H1 (cell line): ENCODE measurements at regions not wholly inside any gene's neighbourhood (a gene's known extent, or its start where the extent isn't known, plus 50 kb on each side); places are given as distances from the start of the nearest gene placed in this dataset.

Source experiments
- CTCF ChIA-PET: fragments of 300-600 bp; sonication (Branson Sonifier 250); formaldehyde crosslinking; loops from one replicate; lab custom pipeline; 2021; ENCODE audit not compliant: partially characterized antibody; lab: Charles Lee
- POLR2A ChIA-PET: fragments of 300-600 bp; sonication (Branson Sonifier 250); formaldehyde crosslinking; loops from one replicate; lab custom pipeline; 2021; ENCODE audit warnings: inconsistent platforms; ENCODE audit not compliant: partially characterized antibody; lab: Charles Lee
- DNase-seq, 2 experiments: peaks; one replicate each; pipeline versions ENCODE4 v3.0.0 to v3.0.0-alpha.2; 2010 to 2022; ENCODE audit warnings: low spot score in 2 of 2, low read depth in 1 of 2, mixed read lengths in 1 of 2
- FAIRE-seq: peaks from 2 replicates; lab custom pipeline; 2011; peaks lifted over from hg19 to GRCh38; lab: Jason Lieb, UNC
- H2AFZ ChIP-seq: 2 replicates; pipeline ENCODE4 v1.8.1; 2012; ENCODE audit warnings: low read length, inconsistent platforms
- H2AK5ac ChIP-seq: 2 replicates; pipeline ENCODE4 v1.6.1; 2013; ENCODE audit warnings: low read depth, low read length
- H2BK120ac ChIP-seq: replicated peaks from 2 replicates; pipeline ENCODE3; 2013; ENCODE audit warnings: low read depth, low read length, inconsistent platforms
- H2BK12ac ChIP-seq: 2 replicates; pipeline ENCODE4 v1.6.1; 2013; ENCODE audit warnings: low read depth, low read length
- H2BK15ac ChIP-seq: 2 replicates; pipeline ENCODE4 v1.6.1; 2013; ENCODE audit warnings: low read length
- H2BK20ac ChIP-seq: 2 replicates; pipeline ENCODE4 v1.6.1; 2013; ENCODE audit warnings: low read length
- H2BK5ac ChIP-seq: 2 replicates; pipeline ENCODE4 v1.6.1; 2013; ENCODE audit warnings: low read depth, low read length
- H3K14ac ChIP-seq: 2 replicates; pipeline ENCODE4 v1.6.1; 2013; ENCODE audit warnings: inconsistent platforms; ENCODE audit not compliant: insufficient read length
- H3K18ac ChIP-seq: 2 replicates; pipeline ENCODE4 v1.6.1; 2013; ENCODE audit warnings: low read length; ENCODE audit errors: extremely low read depth
- H3K23ac ChIP-seq: 2 replicates; pipeline ENCODE4 v1.6.1; 2013; ENCODE audit warnings: inconsistent platforms; ENCODE audit not compliant: insufficient read length
- H3K23me2 ChIP-seq: 2 replicates; pipeline ENCODE4 v1.6.1; 2013; ENCODE audit warnings: low read depth, low read length
- H3K27ac ChIP-seq: 2 replicates; pipeline ENCODE4 v1.6.1; 2011; ENCODE audit warnings: low read depth, low read length, inconsistent platforms
- H3K27me3 ChIP-seq, 4 experiments: replicated peaks in 1 of 4; 1 replicate in 1 of 4; 2 replicates in 3 of 4; pipeline versions ENCODE4 v1.6.1 to v1.8.1; 2011 to 2013; ENCODE audit warnings: low read length in 3 of 4, mild to moderate bottlenecking in 3 of 4, inconsistent platforms in 2 of 4, mixed read lengths in 2 of 4, moderate library complexity in 1 of 4; ENCODE audit not compliant: control insufficient read depth in 3 of 4, insufficient read depth in 3 of 4; ENCODE audit errors: extremely low read depth in 1 of 4
- H3K36me3 ChIP-seq, 4 experiments: 2 replicates each; pipeline versions ENCODE4 v1.6.1 to v1.8.1; 2011 to 2013; ENCODE audit warnings: mild to moderate bottlenecking in 4 of 4, low read length in 3 of 4, moderate library complexity in 2 of 4, control low read depth in 1 of 4, inconsistent platforms in 1 of 4; ENCODE audit not compliant: insufficient read depth in 4 of 4, control insufficient read depth in 2 of 4
- H3K4ac ChIP-seq: replicated peaks from 2 replicates; pipeline ENCODE3; 2013; ENCODE audit warnings: low read length, low read depth, mixed read lengths, inconsistent platforms; ENCODE audit not compliant: insufficient read length
- H3K4me1 ChIP-seq, 4 experiments: replicated peaks in 1 of 4; 1 replicate in 1 of 4; 2 replicates in 3 of 4; pipeline versions ENCODE4 v1.6.1 to v1.8.1; 2011 to 2013; ENCODE audit warnings: low read length in 3 of 4, inconsistent platforms in 2 of 4, mixed read lengths in 1 of 4; ENCODE audit not compliant: insufficient read depth in 4 of 4, control insufficient read depth in 3 of 4
- H3K4me2 ChIP-seq, 2 experiments: 2 replicates each; pipeline versions ENCODE4 v1.6.1 to v1.8.1; 2011 to 2013; ENCODE audit warnings: low read depth in 2 of 2, low read length in 2 of 2, control low read depth in 1 of 2, inconsistent platforms in 1 of 2, mild to moderate bottlenecking in 1 of 2; ENCODE audit not compliant: insufficient read depth in 1 of 2
- H3K4me3 ChIP-seq, 4 experiments: fragments of 200-600, 300-600 bp in 1 of 4; sonication (generic), shearing (Covaris generic), sonication (Bioruptor Twin) in 1 of 4; 2 replicates each; pipeline versions ENCODE4 v1.5.1 to v1.8.1; 2011 to 2016; ENCODE audit warnings: low read length in 4 of 4, low read depth in 3 of 4, control low read depth in 2 of 4, inconsistent platforms in 2 of 4, mild to moderate bottlenecking in 2 of 4, mixed read lengths in 1 of 4, moderate library complexity in 1 of 4; ENCODE audit not compliant: insufficient read depth in 2 of 4; ENCODE audit errors: extremely low read depth in 1 of 4
- H3K56ac ChIP-seq: replicated peaks from 2 replicates; pipeline ENCODE3; 2013; ENCODE audit warnings: low read depth, mild to moderate bottlenecking, mixed read lengths, low read length, inconsistent platforms; ENCODE audit not compliant: insufficient read length
- H3K79me1 ChIP-seq: 2 replicates; pipeline ENCODE4 v1.6.1; 2013; ENCODE audit warnings: low read depth, low read length, control low read depth
- H3K79me2 ChIP-seq, 2 experiments: 2 replicates each; pipeline versions ENCODE4 v1.6.1 to v1.8.1; 2012 to 2013; ENCODE audit warnings: low read length in 2 of 2, mild to moderate bottlenecking in 2 of 2, inconsistent platforms in 1 of 2; ENCODE audit not compliant: insufficient read depth in 2 of 2, control insufficient read depth in 1 of 2
- H3K9ac ChIP-seq, 4 experiments: replicated peaks in 1 of 4; 1 replicate in 1 of 4; 2 replicates in 3 of 4; pipeline versions ENCODE4 v1.6.1 to v1.8.1; 2011 to 2013; ENCODE audit warnings: low read depth in 3 of 4, low read length in 3 of 4, control low read depth in 2 of 4, mild to moderate bottlenecking in 2 of 4, moderate library complexity in 2 of 4, inconsistent platforms in 1 of 4; ENCODE audit errors: extremely low read depth in 1 of 4
- H3K9me3 ChIP-seq, 2 experiments: 2 replicates each; pipeline versions ENCODE4 v1.6.1 to v1.8.1; 2012 to 2013; ENCODE audit warnings: mild to moderate bottlenecking in 2 of 2, moderate library complexity in 2 of 2, control low read depth in 1 of 2, inconsistent platforms in 1 of 2, low read depth in 1 of 2, low read length in 1 of 2, mixed read lengths in 1 of 2; ENCODE audit not compliant: insufficient read depth in 2 of 2
- H4K20me1 ChIP-seq, 2 experiments: replicated peaks in 1 of 2; 2 replicates each; pipeline versions ENCODE3 to v1.8.1; 2011 to 2013; ENCODE audit warnings: inconsistent platforms in 2 of 2, low read length in 2 of 2, mild to moderate bottlenecking in 1 of 2; ENCODE audit not compliant: insufficient read depth in 2 of 2, control insufficient read depth in 1 of 2
- H4K5ac ChIP-seq: 2 replicates; pipeline ENCODE4 v1.6.1; 2013; ENCODE audit warnings: low read length, low read depth, mixed read lengths, inconsistent platforms; ENCODE audit not compliant: insufficient read length
- H4K8ac ChIP-seq: 2 replicates; pipeline ENCODE4 v1.8.0; 2013; ENCODE audit warnings: mild to moderate bottlenecking, moderate library complexity, low read length, inconsistent platforms; ENCODE audit not compliant: insufficient read depth; ENCODE audit errors: extremely low read depth
- H4K91ac ChIP-seq: replicated peaks from 2 replicates; pipeline ENCODE3; 2013; ENCODE audit warnings: low read length, mixed read lengths, inconsistent platforms; ENCODE audit not compliant: insufficient read length
- CBX8 ChIP-seq: fragments of 300-800, 300-1000 bp; sonication (generic); IDR thresholded peaks from 2 replicates; pipeline ENCODE4 v1.7.1; 2016; ENCODE audit warnings: low read depth, low read length, borderline replicate concordance
- CHD2 ChIP-seq: IDR thresholded peaks from 2 replicates; pipeline ENCODE4 v1.6.1; 2012; ENCODE audit warnings: low read length, improper control_type of control experiment
- HDAC2 ChIP-seq, 2 experiments: fragments of 300-600 bp in 1 of 2; sonication (generic) in 1 of 2; IDR thresholded peaks; 2 replicates each; pipeline ENCODE4 v1.6.1; 2011 to 2012; ENCODE audit warnings: low read depth in 2 of 2, low read length in 2 of 2, mild to moderate bottlenecking in 2 of 2, moderate library complexity in 2 of 2, borderline replicate concordance in 1 of 2, inconsistent platforms in 1 of 2
- JUN ChIP-seq: IDR thresholded peaks from 2 replicates; pipeline ENCODE4 v1.6.1; 2011; ENCODE audit warnings: low read depth, mild to moderate bottlenecking, improper control_type of control experiment, low read length
- KDM4A ChIP-seq: IDR thresholded peaks from one replicate; pipeline ENCODE4 v1.7.1; 2012; ENCODE audit warnings: low read depth, mild to moderate bottlenecking, moderate library complexity, low read length, inconsistent platforms; ENCODE audit not compliant: severe bottlenecking
- KDM5A ChIP-seq: fragments of 200-600 bp; IDR thresholded peaks from 2 replicates; pipeline ENCODE4 v1.7.1; 2012; ENCODE audit warnings: mild to moderate bottlenecking, low read length, inconsistent platforms, mixed read lengths
- SAP30 ChIP-seq: fragments of 300-600 bp; sonication (generic); IDR thresholded peaks from 2 replicates; pipeline ENCODE4 v1.7.1; 2012; ENCODE audit warnings: low read length, moderate library complexity, mild to moderate bottlenecking, inconsistent platforms; ENCODE audit not compliant: insufficient read depth, insufficient replicate concordance
- SP4 ChIP-seq: IDR thresholded peaks from 2 replicates; pipeline ENCODE4 v1.6.1; 2012; ENCODE audit warnings: low read length, inconsistent platforms
- SUZ12 ChIP-seq: fragments of 200-600 bp; sonication (generic); IDR thresholded peaks from 2 replicates; pipeline ENCODE4 v1.6.1; 2012; ENCODE audit warnings: mild to moderate bottlenecking, inconsistent platforms, low read length, moderate library complexity, mixed read lengths
- USF2 ChIP-seq: IDR thresholded peaks from 2 replicates; pipeline ENCODE4 v1.6.1; 2011; ENCODE audit warnings: low read length, improper control_type of control experiment
- WGBS, 2 experiments: shearing (Covaris generic) in 1 of 2; methylation state at CpG; one replicate each; pipeline versions ENCODE4 v1.1.6 to v1.1.7; 2013 to 2015; ENCODE audit warnings: low lambda C conversion rate in 2 of 2, mixed read lengths in 2 of 2, inconsistent platforms in 1 of 2, low coverage in 1 of 2, missing lambda C conversion rate in 1 of 2; ENCODE audit not compliant: insufficient replicate concordance in 2 of 2, insufficient coverage in 1 of 2, insufficient read length in 1 of 2; ENCODE audit errors: extremely low coverage in 1 of 2, missing lambda C conversion rate in 1 of 2; 5-methylcytosine and 5-hydroxymethylcytosine counted together

GRCh38 chr18:2138552-2138951 is 432.8 kb downstream of the METTL4 start:
- Histone ChIP-seq H2BK15ac (no peak overlapping the region), H2BK120ac (no peak overlapping the region), H3K79me2 (no peaks in the 10 kb centered on the region), H3K23ac (no peak overlapping the region), H4K8ac (no peak overlapping the region), H3K36me3 (no peaks in the 10 kb centered on the region), H3K4ac (no peak overlapping the region), H2AFZ (no peak overlapping the region), H2BK12ac (no peak overlapping the region), H3K56ac (no peak overlapping the region), H4K5ac (no peak overlapping the region), H3K27me3 (no peaks in the 10 kb centered on the region), H3K9me3 (no peaks in the 10 kb centered on the region), H4K91ac (no peak overlapping the region), H3K9ac (no peak overlapping the region), H3K14ac (no peak overlapping the region), H3K27ac (no peak overlapping the region), H2AK5ac (no peak overlapping the region), H3K4me3 (no peak overlapping the region), H3K23me2 (no peaks in the 10 kb centered on the region), H4K20me1 (no peaks in the 10 kb centered on the region), H2BK5ac (no peak overlapping the region), H3K4me2 (no peak overlapping the region), H3K79me1 (no peaks in the 10 kb centered on the region), H3K4me1 (no peaks in the 10 kb centered on the region), H3K18ac (no peak overlapping the region), H2BK20ac (no peak overlapping the region)
- TF ChIP-seq USF2 (no peak), CBX8 (no peak), JUN (no peak), SAP30 (no peak), SP4 (no peak), SUZ12 (no peak), CHD2 (no peak), KDM4A (no peak), KDM5A (no peak), HDAC2 (IDR thresholded peaks at IDR 0.05; ENCODE audit: borderline replicate concordance in 1 of 2, low read depth in 2 of 2, low read length in 2 of 2) (no peak)
- WGBS, 2 experiments: 90% methylated on average over 3 of the region's 3 CpGs; no CpG with 5 or more reads in 1 of the 2 experiments
- ChIA-PET POLR2A (no interaction called here), CTCF (interaction anchor here (0.9 to 1.4 kb wide), 2 partner anchors 34 to 85 kb away, joined by 3 to 5 read pairs; no protein-coding TSS in a partner anchor)
- FAIRE-seq (no peak), DNase-seq (no peak)
